Neuronal stem cell (in vitro differentiated cells): ENCODE measurements at regions not wholly inside any gene's neighbourhood (a gene's known extent, or its start where the extent isn't known, plus 50 kb on each side); places are given as distances from the start of the nearest gene placed in this dataset.

Source experiments
- DNase-seq: peaks from one replicate; pipeline ENCODE4 v3.0.0-alpha.2; 2013; ENCODE audit warnings: low spot score
- H2AFZ ChIP-seq: one replicate; pipeline ENCODE4 v1.6.1; 2013; ENCODE audit warnings: mild to moderate bottlenecking, low read length, inconsistent platforms
- H2AK5ac ChIP-seq: 2 replicates; pipeline ENCODE4 v1.6.1; 2013; ENCODE audit warnings: low read depth, mild to moderate bottlenecking, inconsistent platforms, low read length, moderate library complexity, mixed read lengths
- H2BK120ac ChIP-seq: 2 replicates; pipeline ENCODE4 v1.6.1; 2013; ENCODE audit warnings: low read depth, mild to moderate bottlenecking, inconsistent platforms, low read length, moderate library complexity, mixed read lengths
- H2BK12ac ChIP-seq: one replicate; pipeline ENCODE4 v1.6.1; 2013; ENCODE audit warnings: low read length, inconsistent platforms
- H2BK15ac ChIP-seq: 2 replicates; pipeline ENCODE4 v1.6.1; 2013; ENCODE audit warnings: mild to moderate bottlenecking, low read length, inconsistent platforms, mixed read lengths
- H2BK5ac ChIP-seq: one replicate; pipeline ENCODE4 v1.6.1; 2013; ENCODE audit warnings: inconsistent platforms, mild to moderate bottlenecking, low read length, moderate library complexity
- H3K14ac ChIP-seq: one replicate; pipeline ENCODE4 v1.6.1; 2013; ENCODE audit warnings: low read length, inconsistent platforms
- H3K18ac ChIP-seq: 2 replicates; pipeline ENCODE4 v1.6.1; 2013; ENCODE audit warnings: low read length, inconsistent platforms
- H3K23ac ChIP-seq: 2 replicates; pipeline ENCODE4 v1.6.1; 2013; ENCODE audit warnings: low read depth, mild to moderate bottlenecking, mixed read lengths, low read length, inconsistent platforms; ENCODE audit not compliant: poor library complexity
- H3K27ac ChIP-seq: replicated peaks from 3 replicates; pipeline ENCODE4 v1.5.1; 2013; ENCODE audit warnings: low read length, inconsistent platforms
- H3K27me3 ChIP-seq, 3 experiments: 2 replicates each; pipeline ENCODE4 v1.6.1; 2013; ENCODE audit warnings: low read length in 3 of 3, mild to moderate bottlenecking in 2 of 3, inconsistent platforms in 1 of 3, low read depth in 1 of 3, mixed read lengths in 1 of 3, moderate library complexity in 1 of 3; ENCODE audit not compliant: control insufficient read depth in 3 of 3, insufficient read depth in 3 of 3
- H3K36me3 ChIP-seq, 2 donors: replicated peaks in 1 of 2; 2 replicates each; pipeline ENCODE4 v1.6.1; 2013; ENCODE audit warnings: low read length in 2 of 2; ENCODE audit not compliant: control insufficient read depth in 2 of 2, insufficient read depth in 2 of 2
- H3K4ac ChIP-seq: 2 replicates; pipeline ENCODE4 v1.6.1; 2013; ENCODE audit warnings: inconsistent platforms, mild to moderate bottlenecking, low read length, moderate library complexity
- H3K4me1 ChIP-seq, 2 donors: 1 replicate in 1 of 2; 2 replicates in 1 of 2; pipeline ENCODE4 v1.6.1; 2013; ENCODE audit warnings: low read length in 2 of 2, low read depth in 1 of 2; ENCODE audit not compliant: control insufficient read depth in 2 of 2, insufficient read depth in 1 of 2
- H3K4me2 ChIP-seq: one replicate; pipeline ENCODE4 v1.6.1; 2013; ENCODE audit warnings: mild to moderate bottlenecking, low read length, inconsistent platforms; ENCODE audit not compliant: insufficient read depth, poor library complexity, severe bottlenecking
- H3K4me3 ChIP-seq, 2 donors: 2 replicates each; pipeline ENCODE4 v1.5.1; 2013; ENCODE audit warnings: low read length in 2 of 2, mild to moderate bottlenecking in 2 of 2, inconsistent platforms in 1 of 2, moderate library complexity in 1 of 2
- H3K79me1 ChIP-seq: one replicate; pipeline ENCODE4 v1.6.1; 2013; ENCODE audit warnings: low read depth, mild to moderate bottlenecking, inconsistent platforms, low read length, moderate library complexity
- H3K9ac ChIP-seq: one replicate; pipeline ENCODE4 v1.6.1; 2013; ENCODE audit warnings: mild to moderate bottlenecking, low read depth, low read length, inconsistent platforms; ENCODE audit not compliant: poor library complexity
- H3K9me3 ChIP-seq, 2 donors: replicated peaks in 1 of 2; 2 replicates each; pipeline versions ENCODE3 to v1.6.1; 2013; ENCODE audit warnings: low read length in 2 of 2, mild to moderate bottlenecking in 2 of 2, inconsistent platforms in 1 of 2, low read depth in 1 of 2, mixed read lengths in 1 of 2, moderate library complexity in 1 of 2; ENCODE audit not compliant: control insufficient read depth in 2 of 2, insufficient read depth in 1 of 2
- H4K8ac ChIP-seq: one replicate; pipeline ENCODE4 v1.6.1; 2013; ENCODE audit warnings: low read depth, mild to moderate bottlenecking, inconsistent platforms, low read length, moderate library complexity
- H4K91ac ChIP-seq: one replicate; pipeline ENCODE4 v1.6.1; 2013; ENCODE audit warnings: low read length, low read depth, mild to moderate bottlenecking, inconsistent platforms; ENCODE audit not compliant: poor library complexity
- WGBS, 2 donors: extraction: QIAGEN DNeasy Blood & Tissue Kit; methylation state at CpG; one replicate each; pipeline ENCODE4 v1.1.7; 2013; ENCODE audit warnings: missing lambda C conversion rate in 2 of 2, mixed read lengths in 1 of 2; ENCODE audit not compliant: insufficient read length in 2 of 2, insufficient replicate concordance in 1 of 2; ENCODE audit errors: extremely low coverage in 2 of 2; 5-methylcytosine and 5-hydroxymethylcytosine counted together

DNA sequence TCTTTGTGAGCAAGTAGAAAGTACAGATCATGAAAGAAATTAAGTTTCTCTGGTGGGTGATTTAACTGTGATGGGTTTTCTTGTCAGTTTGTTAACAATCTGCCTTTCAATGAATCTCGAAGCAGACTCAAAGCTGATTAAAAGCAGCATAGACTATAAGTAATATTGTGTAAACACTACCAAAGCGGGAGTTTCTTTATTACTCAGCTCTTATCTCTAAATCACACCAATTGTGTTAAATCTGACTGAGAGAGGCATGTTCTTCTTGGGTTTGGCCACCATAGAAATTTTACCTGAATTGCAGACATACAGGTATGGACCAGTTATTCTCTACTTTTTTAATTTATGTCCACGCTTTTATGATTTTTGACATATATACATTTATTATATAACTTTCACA is 65.2 kb downstream of the DKK1 start:
- Histone ChIP-seq H3K4me3 (no peak overlapping the region), H3K18ac (no peak overlapping the region), H3K9me3 (peaks cover 0 to 2% of the 10 kb centered on the region in 2 donors), H3K27me3 (no peaks in the 10 kb centered on the region), H3K14ac (no peak overlapping the region), H4K91ac (no peak overlapping the region), H3K9ac (no peak overlapping the region), H3K79me1 (no peaks in the 10 kb centered on the region), H2BK5ac (no peak overlapping the region), H3K23ac (no peak overlapping the region), H3K4me1 (no peaks in the 10 kb centered on the region), H4K8ac (no peak overlapping the region), H3K4ac (no peak overlapping the region), H2BK15ac (no peak overlapping the region), H3K4me2 (no peak overlapping the region), H2AK5ac (no peak overlapping the region), H3K36me3 (no peaks in the 10 kb centered on the region), H2AFZ (no peak overlapping the region), H2BK120ac (no peak overlapping the region), H2BK12ac (no peak overlapping the region), H3K27ac (no peak overlapping the region)
- WGBS, 2 donors: no CpG with 5 or more reads among the region's 3 CpGs
- no peak for DNase-seq

DNA sequence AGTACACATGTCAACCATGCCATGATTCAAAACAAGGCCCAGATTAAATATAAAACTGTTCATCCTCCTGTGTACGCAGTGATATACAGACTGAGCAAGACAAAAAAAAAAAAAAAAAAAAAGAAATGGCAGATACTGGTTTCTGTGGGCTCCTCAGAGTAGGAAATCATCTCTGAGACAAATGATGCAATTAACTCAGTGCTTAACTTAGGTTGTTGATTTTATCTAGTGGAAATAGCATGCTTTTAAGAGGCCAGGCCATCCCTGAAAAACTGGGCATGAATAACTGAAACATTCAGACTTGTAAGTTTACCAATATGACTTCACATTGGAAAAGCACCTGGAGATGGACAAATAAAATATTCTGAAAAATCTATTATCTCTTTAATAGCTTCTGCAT is 69.0 kb downstream of the DKK1 start:
- Histone ChIP-seq H4K91ac (no peak overlapping the region), H3K23ac (no peak overlapping the region), H3K18ac (no peak overlapping the region), H4K8ac (no peak overlapping the region), H3K9me3 (no peaks in the 10 kb centered on the region), H2BK120ac (no peak overlapping the region), H3K27me3 (no peaks in the 10 kb centered on the region), H3K79me1 (no peaks in the 10 kb centered on the region), H3K4me2 (no peak overlapping the region), H3K4ac (no peak overlapping the region), H2AK5ac (no peak overlapping the region), H3K4me3 (no peak overlapping the region), H3K14ac (no peak overlapping the region), H3K9ac (no peak overlapping the region), H2BK15ac (no peak overlapping the region), H2AFZ (no peak overlapping the region), H3K4me1 (peaks cover 0 to 2% of the 10 kb centered on the region in 2 donors), H2BK12ac (no peak overlapping the region), H3K27ac (no peak overlapping the region), H2BK5ac (no peak overlapping the region), H3K36me3 (no peaks in the 10 kb centered on the region)
- DNase-seq: no peak
- WGBS, 2 donors: no CpG with 5 or more reads among the region's 1 CpG

GRCh38 chr10:52387744-52388143 is 73.7 kb downstream of the DKK1 start:
- Histone ChIP-seq H3K4me1 (peaks cover 0 to 2% of the 10 kb centered on the region in 2 donors), H3K4me3 (no peak overlapping the region), H3K9me3 (no peaks in the 10 kb centered on the region), H2BK120ac (no peak overlapping the region), H3K14ac (no peak overlapping the region), H3K27ac (no peak overlapping the region), H3K36me3 (no peaks in the 10 kb centered on the region), H3K79me1 (no peaks in the 10 kb centered on the region), H2BK15ac (no peak overlapping the region), H3K18ac (no peak overlapping the region), H4K91ac (no peak overlapping the region), H2AK5ac (no peak overlapping the region), H4K8ac (no peak overlapping the region), H2BK5ac (no peak overlapping the region), H3K4ac (no peak overlapping the region), H2BK12ac (no peak overlapping the region), H3K4me2 (no peak overlapping the region), H3K23ac (no peak overlapping the region), H3K9ac (no peak overlapping the region), H2AFZ (no peak overlapping the region), H3K27me3 (no peaks in the 10 kb centered on the region)
- DNase-seq: no peak
- no CpG with 5 or more reads among the region's 2 CpGs for WGBS, 2 donors

DNA sequence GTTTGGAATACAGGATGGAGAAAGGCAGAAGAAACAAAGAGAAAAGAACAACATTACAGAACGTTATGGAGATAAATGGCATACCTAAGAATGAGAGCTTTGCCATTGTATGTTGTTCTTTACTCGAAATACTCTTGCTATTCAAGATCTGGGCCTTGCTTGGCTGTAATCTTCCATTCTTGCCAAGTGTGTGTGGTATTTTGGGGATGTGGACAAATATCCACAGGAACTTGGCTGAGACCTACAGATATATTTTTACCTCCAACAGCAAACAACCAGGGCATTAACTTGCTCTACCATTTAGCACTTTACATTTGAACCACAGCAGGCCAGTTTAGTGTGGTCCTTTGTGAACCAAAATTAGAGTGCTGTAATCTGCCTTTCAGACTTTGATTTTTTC is 76.3 kb downstream of the DKK1 start:
- Histone ChIP-seq H2BK120ac (no peak overlapping the region), H2AK5ac (no peak overlapping the region), H3K4ac (no peak overlapping the region), H3K4me3 (no peak overlapping the region), H3K27ac (no peak overlapping the region), H2BK12ac (no peak overlapping the region), H3K9me3 (no peaks in the 10 kb centered on the region), H3K18ac (no peak overlapping the region), H4K91ac (no peak overlapping the region), H3K27me3 (no peaks in the 10 kb centered on the region), H2BK5ac (no peak overlapping the region), H4K8ac (no peak overlapping the region), H3K4me1 (peaks cover 0 to 2% of the 10 kb centered on the region in 2 donors), H3K9ac (no peak overlapping the region), H2AFZ (no peak overlapping the region), H3K36me3 (no peaks in the 10 kb centered on the region), H3K79me1 (no peaks in the 10 kb centered on the region), H3K14ac (no peak overlapping the region), H3K23ac (no peak overlapping the region), H2BK15ac (no peak overlapping the region), H3K4me2 (no peak overlapping the region)
- WGBS, 2 donors: no CpG with 5 or more reads among the region's 2 CpGs
- no peak for DNase-seq
